ENCODE measurements at regions not wholly inside any gene's neighbourhood (a gene's known extent, or its start where the extent isn't known, plus 50 kb on each side); places are given as distances from the start of the nearest gene placed in this dataset.

- no peaks in the 10 kb centered on the region for H3K9me3 ChIP-seq (ENCODE audit: low read depth, low read length)
- TF ChIP-seq, protein P1, sequence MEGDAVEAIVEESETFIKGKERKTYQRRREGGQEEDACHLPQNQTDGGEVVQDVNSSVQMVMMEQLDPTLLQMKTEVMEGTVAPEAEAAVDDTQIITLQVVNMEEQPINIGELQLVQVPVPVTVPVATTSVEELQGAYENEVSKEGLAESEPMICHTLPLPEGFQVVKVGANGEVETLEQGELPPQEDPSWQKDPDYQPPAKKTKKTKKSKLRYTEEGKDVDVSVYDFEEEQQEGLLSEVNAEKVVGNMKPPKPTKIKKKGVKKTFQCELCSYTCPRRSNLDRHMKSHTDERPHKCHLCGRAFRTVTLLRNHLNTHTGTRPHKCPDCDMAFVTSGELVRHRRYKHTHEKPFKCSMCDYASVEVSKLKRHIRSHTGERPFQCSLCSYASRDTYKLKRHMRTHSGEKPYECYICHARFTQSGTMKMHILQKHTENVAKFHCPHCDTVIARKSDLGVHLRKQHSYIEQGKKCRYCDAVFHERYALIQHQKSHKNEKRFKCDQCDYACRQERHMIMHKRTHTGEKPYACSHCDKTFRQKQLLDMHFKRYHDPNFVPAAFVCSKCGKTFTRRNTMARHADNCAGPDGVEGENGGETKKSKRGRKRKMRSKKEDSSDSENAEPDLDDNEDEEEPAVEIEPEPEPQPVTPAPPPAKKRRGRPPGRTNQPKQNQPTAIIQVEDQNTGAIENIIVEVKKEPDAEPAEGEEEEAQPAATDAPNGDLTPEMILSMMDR (IDR thresholded peaks at IDR 0.05; ENCODE audit: extremely low read depth, low read depth, low read length) = no peak
- no peak overlapping the region for H2AFZ ChIP-seq (ENCODE audit: low read length)
- H3K4me3 ChIP-seq (ENCODE audit: insufficient read depth, low read length) = no peak overlapping the region
- peaks cover 17% of the 10 kb centered on the region for H3K27me3 ChIP-seq (ENCODE audit: insufficient read depth, low read length)
- H3K79me2 ChIP-seq (ENCODE audit: insufficient read depth, low read length) = no peaks in the 10 kb centered on the region
- no peak overlapping the region for H3K4me2 ChIP-seq (ENCODE audit: insufficient read depth, low read length)
- H4K20me1 ChIP-seq (ENCODE audit: insufficient read depth, low read length) = no peaks in the 10 kb centered on the region
- DNase-seq (ENCODE audit: insufficient read length, low spot score, missing footprints) = no peak
- H3K4me1 ChIP-seq (ENCODE audit: insufficient read depth, low read length) = peaks cover 10% of the 10 kb centered on the region
- no peaks in the 10 kb centered on the region for H3K36me3 ChIP-seq (ENCODE audit: insufficient read depth, low read length)
- no peak overlapping the region for H3K27ac ChIP-seq (ENCODE audit: low read depth, low read length)
Measured at GRCh38 chrX:40871385-40872082, 136.2 kb upstream of the MED14 start.

GRCh38 chrX:40872351-40872750 lies 137.0 kb upstream of the MED14 start:
- no peak overlapping the region for H3K27ac ChIP-seq (ENCODE audit: low read depth, low read length)
- TF ChIP-seq, protein P1 (IDR thresholded peaks at IDR 0.05; ENCODE audit: extremely low read depth, low read depth, low read length) = no peak
- no peaks in the 10 kb centered on the region for H4K20me1 ChIP-seq (ENCODE audit: insufficient read depth, low read length)
- peaks cover 2% of the 10 kb centered on the region for H3K4me1 ChIP-seq (ENCODE audit: insufficient read depth, low read length)
- no peak overlapping the region for H3K4me2 ChIP-seq (ENCODE audit: insufficient read depth, low read length)
- H3K27me3 ChIP-seq (ENCODE audit: insufficient read depth, low read length) = peaks cover 21% of the 10 kb centered on the region
- no peak overlapping the region for H2AFZ ChIP-seq (ENCODE audit: low read length)
- H3K4me3 ChIP-seq (ENCODE audit: insufficient read depth, low read length) = no peak overlapping the region
- no peak for DNase-seq (ENCODE audit: insufficient read length, low spot score, missing footprints)
- H3K9me3 ChIP-seq (ENCODE audit: low read depth, low read length) = no peaks in the 10 kb centered on the region
- no peaks in the 10 kb centered on the region for H3K36me3 ChIP-seq (ENCODE audit: insufficient read depth, low read length)
- H3K79me2 ChIP-seq (ENCODE audit: insufficient read depth, low read length) = no peaks in the 10 kb centered on the region

GRCh38 chrX:40875476-40875875 lies 140.1 kb upstream of the MED14 start:
- no peaks in the 10 kb centered on the region for H3K79me2 ChIP-seq (ENCODE audit: insufficient read depth, low read length)
- no peak overlapping the region for H3K27ac ChIP-seq (ENCODE audit: low read depth, low read length)
- H3K27me3 ChIP-seq (ENCODE audit: insufficient read depth, low read length) = peaks cover 25% of the 10 kb centered on the region
- H4K20me1 ChIP-seq (ENCODE audit: insufficient read depth, low read length) = no peaks in the 10 kb centered on the region
- H3K4me1 ChIP-seq (ENCODE audit: insufficient read depth, low read length) = peaks cover 3% of the 10 kb centered on the region
- no peak overlapping the region for H2AFZ ChIP-seq (ENCODE audit: low read length)
- no peaks in the 10 kb centered on the region for H3K36me3 ChIP-seq (ENCODE audit: insufficient read depth, low read length)
- no peak overlapping the region for H3K4me3 ChIP-seq (ENCODE audit: insufficient read depth, low read length)
- no peak overlapping the region for H3K4me2 ChIP-seq (ENCODE audit: insufficient read depth, low read length)
- TF ChIP-seq, protein P1 (IDR thresholded peaks at IDR 0.05; ENCODE audit: extremely low read depth, low read depth, low read length) = no peak
- no peak for DNase-seq (ENCODE audit: insufficient read length, low spot score, missing footprints)
- H3K9me3 ChIP-seq (ENCODE audit: low read depth, low read length) = no peaks in the 10 kb centered on the region

GRCh38 chrX:40877887-40878286 lies 142.5 kb upstream of the MED14 start:
- H3K4me3 ChIP-seq (ENCODE audit: insufficient read depth, low read length) = peak overlapping the region; percentile 52
- H3K4me2 ChIP-seq (ENCODE audit: insufficient read depth, low read length) = peak overlapping the region; percentile 74
- H3K4me1 ChIP-seq (ENCODE audit: insufficient read depth, low read length) = peaks cover 3% of the 10 kb centered on the region
- no peak for DNase-seq (ENCODE audit: insufficient read length, low spot score, missing footprints)
- no peaks in the 10 kb centered on the region for H3K9me3 ChIP-seq (ENCODE audit: low read depth, low read length)
- peak overlapping the region; percentile 67 for H2AFZ ChIP-seq (ENCODE audit: low read length)
- H4K20me1 ChIP-seq (ENCODE audit: insufficient read depth, low read length) = no peaks in the 10 kb centered on the region
- H3K27me3 ChIP-seq (ENCODE audit: insufficient read depth, low read length) = peaks cover 29% of the 10 kb centered on the region
- TF ChIP-seq, protein P1 (IDR thresholded peaks at IDR 0.05; ENCODE audit: extremely low read depth, low read depth, low read length) = peak; percentile 57
- H3K36me3 ChIP-seq (ENCODE audit: insufficient read depth, low read length) = no peaks in the 10 kb centered on the region
- H3K27ac ChIP-seq (ENCODE audit: low read depth, low read length) = no peak overlapping the region
- H3K79me2 ChIP-seq (ENCODE audit: insufficient read depth, low read length) = no peaks in the 10 kb centered on the region
